Suprapubic skin (tissue), 3 donors: ENCODE measurements at regions not wholly inside any gene's neighbourhood (a gene's known extent, or its start where the extent isn't known, plus 50 kb on each side); places are given as distances from the start of the nearest gene placed in this dataset.
"Not testable (repeated sequence)": the region's sequence is repeated elsewhere in the genome, so short reads cannot be mapped to it uniquely, and the experiment has no call there.

Source experiments
- EP300 ChIP-seq: sonication (generic); formaldehyde crosslinking; IDR thresholded peaks from one replicate; pipeline ENCODE4 v1.6.1; 2017; ENCODE audit warnings: antibody characterized with exemption
- POLR2A ChIP-seq, 2 donors: fragments of 450-650 bp; IDR thresholded peaks; one replicate each; pipeline ENCODE4 v1.6.1; 2017; ENCODE audit warnings: antibody characterized with exemption in 2 of 2, mild to moderate bottlenecking in 2 of 2, moderate library complexity in 2 of 2
- TF ChIP-seq, protein P1 (sequence below), 2 donors: fragments of 200-600 bp in 1 of 2; fragments of 450-650 bp in 1 of 2; sonication (generic) in 1 of 2; IDR thresholded peaks; one replicate each; pipeline ENCODE4 v1.5.1; 2016 to 2019; ENCODE audit warnings: antibody characterized with exemption in 2 of 2, mild to moderate bottlenecking in 1 of 2, moderate library complexity in 1 of 2

DNA sequence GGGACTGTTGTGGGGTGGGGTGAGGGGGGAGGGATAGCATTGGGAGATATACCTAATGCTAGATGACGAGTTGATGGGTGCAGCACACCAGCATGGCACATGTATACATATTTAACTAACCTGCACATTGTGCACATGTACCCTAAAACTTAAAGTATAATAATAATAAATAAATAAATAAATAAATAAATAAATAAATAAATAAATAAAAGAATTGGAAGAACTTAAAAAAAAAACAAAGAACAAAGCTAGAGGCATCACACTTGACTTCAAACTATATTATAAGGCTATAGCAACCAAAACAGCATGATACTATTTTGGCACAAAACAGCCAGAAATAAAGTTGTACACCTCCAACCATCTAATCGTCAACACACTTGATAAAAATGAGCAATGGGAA is 106.5 kb upstream of the NDST3 start:
- not testable (repeated sequence) for TF ChIP-seq POLR2A (IDR thresholded peaks at IDR 0.05); EP300
- TF ChIP-seq, protein P1, sequence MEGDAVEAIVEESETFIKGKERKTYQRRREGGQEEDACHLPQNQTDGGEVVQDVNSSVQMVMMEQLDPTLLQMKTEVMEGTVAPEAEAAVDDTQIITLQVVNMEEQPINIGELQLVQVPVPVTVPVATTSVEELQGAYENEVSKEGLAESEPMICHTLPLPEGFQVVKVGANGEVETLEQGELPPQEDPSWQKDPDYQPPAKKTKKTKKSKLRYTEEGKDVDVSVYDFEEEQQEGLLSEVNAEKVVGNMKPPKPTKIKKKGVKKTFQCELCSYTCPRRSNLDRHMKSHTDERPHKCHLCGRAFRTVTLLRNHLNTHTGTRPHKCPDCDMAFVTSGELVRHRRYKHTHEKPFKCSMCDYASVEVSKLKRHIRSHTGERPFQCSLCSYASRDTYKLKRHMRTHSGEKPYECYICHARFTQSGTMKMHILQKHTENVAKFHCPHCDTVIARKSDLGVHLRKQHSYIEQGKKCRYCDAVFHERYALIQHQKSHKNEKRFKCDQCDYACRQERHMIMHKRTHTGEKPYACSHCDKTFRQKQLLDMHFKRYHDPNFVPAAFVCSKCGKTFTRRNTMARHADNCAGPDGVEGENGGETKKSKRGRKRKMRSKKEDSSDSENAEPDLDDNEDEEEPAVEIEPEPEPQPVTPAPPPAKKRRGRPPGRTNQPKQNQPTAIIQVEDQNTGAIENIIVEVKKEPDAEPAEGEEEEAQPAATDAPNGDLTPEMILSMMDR (IDR thresholded peaks at IDR 0.05): not testable (repeated sequence)
